Keratinocyte (primary cell): ENCODE measurements at regions not wholly inside any gene's neighbourhood (a gene's known extent, or its start where the extent isn't known, plus 50 kb on each side); places are given as distances from the start of the nearest gene placed in this dataset.

Source experiments
- CTCF ChIP-seq, 3 experiments: IDR thresholded peaks in 1 of 3; conservative IDR thresholded peaks in 1 of 3; optimal IDR thresholded peaks in 1 of 3; 2 replicates in 2 of 3; 3 replicates in 1 of 3; pipeline versions ENCODE3 to v1.5.1; 2011; ENCODE audit warnings: low read length in 3 of 3, mild to moderate bottlenecking in 3 of 3, moderate library complexity in 2 of 3, control low read depth in 1 of 3, inconsistent platforms in 1 of 3; ENCODE audit not compliant: insufficient read depth in 2 of 3; ENCODE audit errors: extremely low read depth in 1 of 3
- EZH2 ChIP-seq: IDR thresholded peaks from one replicate; pipeline ENCODE4 v1.6.1; 2012; ENCODE audit warnings: inconsistent platforms, mild to moderate bottlenecking, low read length, moderate library complexity

- no peak for TF ChIP-seq CTCF (optimal IDR thresholded peaks at IDR 0.05 in 1 of 3, IDR thresholded peaks at IDR 0.05 in 1 of 3, conservative IDR thresholded peaks at IDR 0.05 in 1 of 3; ENCODE audit: extremely low read depth in 1 of 3, insufficient read depth in 2 of 3, low read length in 3 of 3)
- TF ChIP-seq EZH2 = no peak
Measured at GRCh38 chr2:56971383-56971974, 787.7 kb downstream of the CCDC85A start.
